Hepatocyte (in vitro differentiated cells): ENCODE measurements at regions not wholly inside any gene's neighbourhood (a gene's known extent, or its start where the extent isn't known, plus 50 kb on each side); places are given as distances from the start of the nearest gene placed in this dataset.

Source experiments
- EZH2 ChIP-seq: fragments of 200-600 bp; sonication (generic); IDR thresholded peaks from 2 replicates; pipeline ENCODE4 v1.6.1; 2016; ENCODE audit warnings: antibody characterized with exemption, mild to moderate bottlenecking, borderline replicate concordance
- EZH2phosphoT487 ChIP-seq: fragments of 200-600 bp; sonication (generic); IDR thresholded peaks from one replicate; pipeline ENCODE4 v1.6.1; 2018; ENCODE audit warnings: antibody characterized with exemption, mild to moderate bottlenecking, low read depth, moderate library complexity; ENCODE audit not compliant: unreplicated experiment, severe bottlenecking
- TF ChIP-seq, protein P1 (sequence below): fragments of 200-600 bp; sonication (generic); IDR thresholded peaks from 2 replicates; pipeline ENCODE4 v1.5.1; 2016; ENCODE audit warnings: antibody characterized with exemption, mild to moderate bottlenecking; ENCODE audit not compliant: poor library complexity

DNA sequence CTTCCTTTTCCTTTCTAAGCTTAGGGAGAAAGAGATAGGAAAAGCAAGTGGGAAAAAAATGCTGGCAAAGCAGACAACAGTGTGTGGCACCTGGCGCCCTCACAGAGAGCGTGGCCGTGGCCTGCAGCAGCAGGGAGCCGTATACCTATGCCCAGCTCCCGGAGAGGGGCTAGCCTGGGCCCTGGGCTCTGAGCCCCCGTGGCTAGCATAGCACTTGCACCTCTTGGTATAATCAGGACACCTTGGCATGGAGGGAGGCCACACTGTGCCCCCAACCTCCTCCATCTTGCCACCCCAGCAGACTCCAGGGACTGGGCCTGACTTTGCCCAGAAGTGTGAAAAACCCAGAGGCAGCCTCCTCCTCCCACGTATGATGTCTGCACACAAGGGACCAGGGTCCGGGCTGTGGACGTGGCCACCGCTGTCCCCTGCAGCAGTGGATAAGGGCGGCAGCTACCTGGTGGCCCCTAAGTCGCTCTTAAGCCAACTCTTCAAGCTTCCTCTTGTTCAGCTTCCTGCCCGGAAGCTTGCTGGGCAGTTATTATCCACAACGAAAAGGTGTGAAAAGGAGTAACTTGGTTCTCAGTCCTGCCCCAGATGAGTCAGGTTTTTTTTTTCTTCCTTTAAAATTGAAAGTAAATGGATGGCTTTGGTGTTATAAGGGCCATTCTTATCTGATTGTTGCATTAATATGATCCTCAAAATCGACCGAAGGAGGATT is 249.1 kb upstream of the PITRM1 start:
- TF ChIP-seq, protein P1, sequence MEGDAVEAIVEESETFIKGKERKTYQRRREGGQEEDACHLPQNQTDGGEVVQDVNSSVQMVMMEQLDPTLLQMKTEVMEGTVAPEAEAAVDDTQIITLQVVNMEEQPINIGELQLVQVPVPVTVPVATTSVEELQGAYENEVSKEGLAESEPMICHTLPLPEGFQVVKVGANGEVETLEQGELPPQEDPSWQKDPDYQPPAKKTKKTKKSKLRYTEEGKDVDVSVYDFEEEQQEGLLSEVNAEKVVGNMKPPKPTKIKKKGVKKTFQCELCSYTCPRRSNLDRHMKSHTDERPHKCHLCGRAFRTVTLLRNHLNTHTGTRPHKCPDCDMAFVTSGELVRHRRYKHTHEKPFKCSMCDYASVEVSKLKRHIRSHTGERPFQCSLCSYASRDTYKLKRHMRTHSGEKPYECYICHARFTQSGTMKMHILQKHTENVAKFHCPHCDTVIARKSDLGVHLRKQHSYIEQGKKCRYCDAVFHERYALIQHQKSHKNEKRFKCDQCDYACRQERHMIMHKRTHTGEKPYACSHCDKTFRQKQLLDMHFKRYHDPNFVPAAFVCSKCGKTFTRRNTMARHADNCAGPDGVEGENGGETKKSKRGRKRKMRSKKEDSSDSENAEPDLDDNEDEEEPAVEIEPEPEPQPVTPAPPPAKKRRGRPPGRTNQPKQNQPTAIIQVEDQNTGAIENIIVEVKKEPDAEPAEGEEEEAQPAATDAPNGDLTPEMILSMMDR = no peak
- TF ChIP-seq EZH2 = no peak
- no peak for TF ChIP-seq EZH2phosphoT487
